HG03575 (cell line): ENCODE measurements at regions not wholly inside any gene's neighbourhood (a gene's known extent, or its start where the extent isn't known, plus 50 kb on each side); places are given as distances from the start of the nearest gene placed in this dataset.
"Not testable (repeated sequence)": the region's sequence is repeated elsewhere in the genome, so short reads cannot be mapped to it uniquely, and the experiment has no call there.

Experiments used
- ATAC-seq: cut with Tn5 transposase; IDR thresholded peaks from one replicate; pipeline ENCODE4 v1.9.1; 2021; ENCODE audit not compliant: unreplicated experiment, insufficient number of reproducible peaks, low FRiP score; ENCODE audit errors: extremely low read depth

DNA sequence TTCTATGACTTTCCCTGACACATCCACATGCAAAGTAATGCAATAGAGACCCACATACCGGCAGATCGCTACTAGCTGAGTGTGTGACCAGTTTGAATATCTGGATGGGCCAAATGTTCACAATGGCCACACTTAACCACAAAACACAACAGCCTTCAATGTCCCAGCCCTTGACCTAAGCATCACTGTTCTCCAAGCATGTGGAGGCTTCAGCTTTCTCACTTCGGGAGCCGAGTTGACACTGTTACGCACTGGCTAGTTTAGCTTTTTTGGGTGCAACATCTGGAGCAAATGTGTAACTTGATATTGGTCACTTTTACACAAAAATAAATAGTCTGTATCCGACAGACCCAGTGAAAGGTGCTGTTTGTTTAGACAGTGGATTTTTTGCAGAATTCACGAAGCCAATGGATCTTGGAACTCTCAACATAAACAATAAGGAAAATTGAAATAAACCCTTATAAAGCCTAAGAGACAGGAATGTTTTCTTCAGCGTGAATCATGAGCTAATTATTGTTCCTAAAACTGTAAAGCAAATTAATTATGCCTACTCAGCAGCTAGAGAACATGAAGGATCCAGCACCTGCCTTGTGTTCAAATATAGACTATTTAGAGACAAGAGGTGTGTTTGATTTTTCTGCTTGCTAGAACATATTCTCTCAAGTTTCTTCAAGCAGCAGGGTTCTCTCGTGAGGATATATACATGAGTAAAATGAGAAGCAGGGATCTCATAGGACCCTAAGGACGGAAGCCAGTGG, 117.6 kb upstream of the JCAD start:
- no peak for ATAC-seq

DNA sequence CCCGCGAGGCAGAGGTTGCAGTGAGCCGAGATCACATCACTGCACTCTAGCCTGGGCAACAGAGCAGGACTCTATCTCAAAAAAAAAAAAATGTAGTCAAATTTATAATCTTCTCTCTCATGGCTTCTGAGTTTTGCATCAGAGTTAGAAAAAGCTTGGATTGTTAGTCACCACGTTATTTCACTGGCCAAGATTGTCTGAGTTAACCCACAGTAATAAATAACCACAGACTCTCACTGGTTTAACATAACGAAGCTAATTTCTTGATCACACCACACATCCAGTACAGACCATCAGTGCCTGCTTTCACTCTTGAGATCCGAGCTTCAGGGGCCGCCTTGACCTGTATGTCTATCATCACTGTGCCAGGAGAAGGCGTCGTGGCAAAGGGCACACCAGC, 116.8 kb upstream of the JCAD start:
- ATAC-seq = no peak

DNA sequence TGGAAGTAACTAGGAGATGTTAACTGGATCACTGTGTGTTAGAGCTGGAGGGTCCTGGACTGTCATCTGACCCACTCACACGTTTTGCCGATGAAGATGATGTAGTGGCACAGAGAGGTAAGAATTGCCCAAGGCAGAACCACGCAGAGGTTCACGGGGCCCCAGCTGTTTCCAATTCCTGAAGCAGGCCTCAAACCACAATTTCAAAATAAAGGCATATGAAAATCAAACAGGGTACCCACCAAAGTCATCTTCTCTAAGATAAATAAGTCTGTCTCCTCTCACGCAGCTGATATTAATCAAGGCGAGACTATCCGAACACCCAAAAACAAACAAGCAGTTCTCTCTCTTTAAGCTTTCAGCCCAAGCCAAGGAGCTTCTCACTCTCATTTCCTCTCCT, 113.3 kb upstream of the JCAD start:
- ATAC-seq = no peak

DNA sequence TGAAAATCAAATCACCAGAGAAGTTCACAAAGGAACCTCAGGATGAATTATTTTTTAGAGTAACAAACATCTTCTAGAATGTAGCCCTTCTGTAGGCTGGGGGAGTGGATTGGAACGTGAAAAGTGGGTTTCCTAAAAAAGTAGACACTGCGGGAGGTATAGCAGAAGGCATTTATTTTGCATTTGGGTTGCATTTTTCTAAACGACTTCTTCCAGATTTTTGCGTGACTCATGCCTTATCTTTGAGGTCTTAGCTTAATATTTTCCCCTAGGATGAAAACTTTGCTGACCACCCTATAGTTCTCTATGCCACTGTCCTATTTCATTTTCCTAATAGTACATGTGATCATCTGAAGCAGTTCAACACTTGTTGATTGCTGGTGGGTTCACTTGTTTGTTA, 112.7 kb upstream of the JCAD start:
- ATAC-seq = no peak

DNA sequence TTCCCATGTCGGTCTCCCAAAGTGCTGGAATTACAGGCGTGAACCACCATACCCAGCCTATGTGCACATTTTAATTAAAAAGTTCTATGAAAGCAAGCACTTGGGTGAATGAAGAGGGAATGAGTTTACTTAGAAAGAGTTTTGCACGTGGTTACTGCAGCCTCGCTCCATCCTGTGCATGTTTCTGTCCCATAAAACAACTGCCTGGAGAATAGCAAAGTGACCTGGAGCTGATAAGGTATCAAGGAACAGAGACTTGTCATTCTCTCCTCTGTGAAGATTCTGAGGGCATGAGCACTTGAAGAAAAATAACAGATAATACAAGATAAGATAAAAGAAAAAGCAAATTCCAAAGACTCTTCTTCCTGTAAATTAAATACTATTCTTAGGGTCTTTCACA, 112.2 kb upstream of the JCAD start:
- ATAC-seq = no peak

DNA sequence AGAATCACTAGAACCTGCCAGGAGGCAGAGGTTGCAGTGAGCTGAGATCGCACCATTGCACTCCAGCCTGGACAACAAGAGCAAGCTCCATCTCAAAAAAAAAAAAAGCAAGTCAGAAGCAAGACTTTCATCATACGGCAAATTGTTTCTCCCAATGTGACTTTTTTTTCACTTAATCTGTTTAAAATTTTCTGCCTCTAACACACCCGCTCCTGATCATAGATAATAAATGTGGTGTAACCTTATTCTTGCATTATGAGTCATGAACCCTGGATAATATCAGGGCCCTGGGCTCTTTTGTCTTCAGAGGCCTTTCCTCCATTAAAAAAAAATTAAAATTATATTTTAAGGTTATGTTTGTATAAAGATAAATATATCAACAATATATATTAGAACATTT, 111.4 kb upstream of the JCAD start:
- no peak for ATAC-seq

DNA sequence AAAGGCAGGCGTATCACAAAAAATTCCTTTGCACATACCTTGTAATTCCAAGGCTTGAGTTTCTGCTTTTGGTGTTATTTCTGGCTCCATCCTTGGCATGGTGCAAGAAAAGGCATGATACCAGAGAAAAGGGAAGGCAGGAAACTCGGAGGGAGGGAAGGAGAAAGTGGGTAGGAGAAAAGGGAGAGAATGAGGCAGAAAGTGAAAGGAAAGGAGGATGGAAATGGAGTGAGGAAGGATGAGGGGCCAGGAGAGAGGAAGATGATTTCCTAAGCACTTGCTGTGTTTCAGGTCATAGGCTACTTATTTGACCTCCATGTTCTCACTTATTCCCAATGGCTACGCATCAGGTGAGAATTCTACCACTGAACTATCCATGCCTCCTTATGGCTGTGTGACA, 110.8 kb upstream of the JCAD start:
- no peak for ATAC-seq

DNA sequence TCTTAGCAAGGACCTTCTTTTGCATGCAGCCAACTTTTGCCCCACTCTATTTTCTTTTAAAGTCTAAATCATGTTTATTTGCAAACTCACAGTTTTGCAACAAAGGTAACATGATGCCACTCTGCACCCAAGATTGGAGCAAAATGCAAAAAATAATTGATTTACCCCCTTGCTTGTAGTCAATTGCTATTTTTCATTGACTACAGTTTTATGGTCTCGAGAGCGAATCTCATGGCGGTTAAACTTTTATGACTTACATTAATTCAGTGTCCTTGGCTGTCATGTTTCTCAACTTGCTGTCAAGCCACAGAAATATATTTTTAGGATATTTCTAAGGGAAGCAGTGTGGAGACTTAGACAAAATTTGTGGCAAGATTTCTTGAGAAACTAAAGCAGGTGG, 110.0 kb upstream of the JCAD start:
- ATAC-seq = no peak

DNA sequence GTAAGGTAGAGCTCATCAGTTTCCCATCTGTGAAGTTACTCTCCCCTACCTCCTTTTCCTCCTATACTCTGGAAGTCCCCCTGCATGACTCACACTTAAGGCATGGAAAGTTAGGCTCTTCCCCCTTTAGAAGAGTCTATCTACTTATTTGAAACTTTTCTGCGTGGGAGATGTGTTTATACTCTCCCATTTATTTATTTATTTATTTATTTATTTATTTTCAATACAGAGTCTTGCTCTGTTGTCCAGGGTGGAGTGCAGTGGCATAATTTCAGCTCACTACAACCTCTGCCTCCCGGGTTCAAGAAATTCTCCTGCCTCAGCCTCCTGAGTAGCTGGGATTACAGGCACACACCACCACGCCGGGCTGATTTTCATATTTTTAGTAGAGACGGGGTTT, 107.5 kb upstream of the JCAD start:
- no peak for ATAC-seq

DNA sequence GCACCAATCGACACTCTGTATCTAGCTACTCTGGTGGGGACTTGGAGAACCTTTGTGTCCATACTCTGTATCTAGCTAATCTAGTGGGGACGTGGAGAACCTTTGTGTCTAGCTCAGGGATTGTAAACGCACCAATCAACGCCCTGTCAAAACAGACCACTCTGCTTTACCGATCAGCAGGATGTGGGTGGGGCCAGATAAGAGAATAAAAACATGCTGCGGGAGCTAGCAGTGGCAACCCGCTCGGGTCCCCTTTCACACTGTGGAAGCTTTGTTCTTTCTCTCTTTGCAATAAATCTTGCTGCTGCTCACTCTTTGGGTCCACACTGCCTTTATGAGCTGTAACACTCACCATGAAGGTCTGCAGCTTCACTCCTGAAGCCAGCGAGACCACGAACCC, 104.0 kb upstream of the JCAD start:
- ATAC-seq = not testable (repeated sequence)

DNA sequence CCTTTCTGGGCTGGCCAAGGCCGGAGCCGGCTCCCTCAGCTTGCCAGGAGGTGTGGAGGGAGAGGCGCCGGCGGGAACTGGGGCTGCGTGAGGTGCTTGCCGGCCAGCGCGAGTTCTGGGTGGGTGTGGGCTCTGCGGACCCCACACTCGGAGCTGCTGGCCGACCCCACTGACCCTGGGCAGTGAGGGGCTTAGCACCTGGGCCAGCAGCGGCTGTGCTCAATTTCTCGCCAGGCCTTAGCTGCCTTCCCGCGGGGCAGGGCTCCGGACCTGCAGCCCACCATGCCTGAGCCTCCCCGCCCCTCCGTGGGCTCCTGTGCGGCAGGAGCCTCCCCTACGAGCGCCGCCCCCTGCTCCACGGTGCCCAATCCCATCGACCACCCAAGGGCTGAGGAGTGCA, 103.4 kb upstream of the JCAD start:
- ATAC-seq = not testable (repeated sequence)

DNA sequence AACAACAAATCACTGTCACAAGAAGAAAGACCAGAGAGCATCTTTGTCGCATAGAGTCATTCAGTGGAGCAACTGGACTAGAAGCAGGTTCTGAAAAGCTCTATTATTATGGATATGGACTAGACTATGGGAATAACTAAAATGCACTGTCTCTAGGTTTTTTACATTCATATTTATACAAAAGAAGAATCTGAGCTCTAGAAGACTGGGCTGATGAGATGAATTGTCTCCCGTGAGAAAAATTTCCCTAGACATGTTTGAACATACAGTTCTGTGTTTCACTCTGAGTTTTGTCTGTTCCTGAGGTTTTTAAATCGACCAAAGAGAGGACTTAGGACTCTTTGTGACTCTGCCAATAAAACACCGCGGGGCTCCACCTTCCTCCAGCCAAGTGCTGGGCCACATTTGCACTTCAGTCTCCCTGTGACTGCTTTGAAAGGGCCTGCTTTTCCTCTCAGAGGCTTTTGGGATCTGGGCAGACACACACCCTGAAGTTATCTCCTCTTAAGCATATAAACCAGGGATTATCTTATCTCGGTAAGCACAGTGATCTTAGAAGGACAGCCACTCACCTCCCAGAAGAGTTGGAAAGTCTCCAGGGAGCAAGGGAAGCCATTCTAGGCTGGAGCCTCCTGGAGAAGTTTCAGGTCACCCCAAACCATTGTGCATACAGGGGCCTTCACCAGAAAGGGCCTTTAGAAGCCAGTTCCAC, 101.0 kb upstream of the JCAD start:
- no peak for ATAC-seq

DNA sequence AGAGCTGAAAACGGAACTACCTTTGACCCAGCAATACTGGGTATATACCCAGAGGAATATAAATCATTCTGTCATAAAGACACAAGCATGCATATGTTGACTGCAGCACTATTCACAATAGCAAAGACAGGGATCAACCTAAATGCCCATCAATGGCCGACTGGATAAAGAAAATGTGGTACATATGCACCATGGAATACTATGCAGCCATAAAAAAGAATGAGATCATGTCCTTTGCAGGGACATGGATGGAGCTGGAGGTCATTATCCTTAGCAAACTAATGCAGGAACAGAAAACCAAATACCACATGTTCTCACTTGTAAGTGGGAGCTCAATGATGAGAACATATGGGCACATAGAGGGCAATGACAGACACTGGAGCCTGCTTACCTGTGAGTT, 100.2 kb upstream of the JCAD start:
- ATAC-seq = not testable (repeated sequence)

DNA sequence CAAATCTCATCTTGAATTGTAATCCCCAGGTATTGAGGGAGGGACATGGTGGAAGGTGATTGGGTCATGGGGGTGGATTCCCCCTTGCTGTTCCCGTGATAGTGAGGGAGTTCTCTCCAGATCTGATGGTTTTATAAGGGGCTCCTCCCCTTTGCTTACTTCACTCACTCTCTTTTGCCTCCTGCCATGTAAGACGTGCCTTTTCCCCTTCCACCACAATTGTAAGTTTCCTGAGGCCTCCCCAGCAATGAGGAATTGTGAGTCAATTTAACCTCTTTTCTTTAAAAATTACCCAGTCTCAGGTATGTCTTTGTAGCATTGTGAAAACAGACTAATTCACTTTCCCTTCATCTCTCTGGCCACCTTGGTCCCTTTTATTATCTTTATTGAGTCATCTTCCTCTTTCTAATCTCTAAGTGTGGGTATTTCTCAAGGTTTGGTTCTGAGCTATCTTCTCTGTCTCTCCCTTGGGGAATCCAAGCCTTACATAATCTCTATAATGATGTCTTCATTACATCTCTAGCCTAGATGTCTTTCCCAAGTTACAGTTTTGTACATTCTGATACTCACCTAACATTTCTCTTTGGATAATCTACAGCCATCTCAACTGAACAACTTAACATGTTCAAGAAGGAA, 99.1 kb upstream of the JCAD start:
- ATAC-seq = no peak

DNA sequence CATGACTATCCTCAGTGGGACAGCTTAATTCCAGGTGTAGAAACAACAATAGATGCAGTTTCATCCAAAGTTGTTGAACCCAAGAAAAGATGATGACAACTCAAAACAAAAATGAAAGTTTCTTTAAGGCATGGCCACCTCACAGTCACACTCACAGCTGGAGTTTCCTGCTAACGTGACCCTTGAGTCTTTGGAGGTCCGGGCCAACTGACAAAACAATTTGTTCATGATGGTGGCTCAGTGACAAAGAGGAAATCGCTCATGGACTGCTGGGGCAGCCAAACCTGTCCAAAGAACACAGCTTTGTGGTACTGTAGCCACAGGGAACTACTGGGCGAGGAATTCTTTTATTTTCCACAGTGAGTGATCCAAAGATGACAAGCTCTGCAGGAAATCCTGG, 96.0 kb upstream of the JCAD start:
- no peak for ATAC-seq

DNA sequence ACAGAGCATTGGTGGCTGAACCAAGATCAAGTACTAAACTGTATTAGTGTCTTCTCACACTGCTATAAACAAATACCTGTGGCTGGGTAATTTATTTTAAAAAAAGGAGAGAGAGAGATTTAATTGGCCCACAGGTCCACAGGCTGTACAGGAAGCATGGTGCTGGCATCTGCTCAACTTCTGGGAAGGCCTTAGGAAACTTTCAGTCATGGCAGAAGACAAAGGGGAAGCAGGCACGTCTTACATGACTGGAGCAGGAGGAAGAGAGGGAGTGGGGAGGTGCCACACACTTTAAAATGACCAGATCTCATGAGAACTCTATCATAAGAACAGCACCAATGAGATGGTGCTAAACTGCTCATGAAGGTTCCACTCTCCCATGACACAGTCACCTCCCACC, 95.2 kb upstream of the JCAD start:
- ATAC-seq = no peak

DNA sequence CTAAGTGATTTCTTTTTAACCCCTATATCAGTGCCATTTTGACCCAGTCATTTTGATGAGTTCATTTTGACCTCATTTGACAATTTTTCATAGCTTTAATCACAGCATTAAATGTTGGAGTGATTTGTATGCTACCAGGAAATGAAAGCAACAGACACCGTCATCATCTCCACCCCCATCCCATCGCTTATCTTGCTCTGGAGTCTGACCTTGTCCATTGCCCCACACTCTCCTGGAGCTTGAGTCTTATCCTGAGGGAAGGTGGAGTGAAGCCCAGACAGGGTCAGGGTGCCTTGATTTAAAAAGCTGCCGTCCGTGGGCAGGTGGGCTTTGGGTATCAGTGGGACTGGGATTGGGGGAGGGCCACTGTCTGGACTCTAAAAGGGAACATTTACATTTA, 94.7 kb upstream of the JCAD start:
- ATAC-seq = no peak

DNA sequence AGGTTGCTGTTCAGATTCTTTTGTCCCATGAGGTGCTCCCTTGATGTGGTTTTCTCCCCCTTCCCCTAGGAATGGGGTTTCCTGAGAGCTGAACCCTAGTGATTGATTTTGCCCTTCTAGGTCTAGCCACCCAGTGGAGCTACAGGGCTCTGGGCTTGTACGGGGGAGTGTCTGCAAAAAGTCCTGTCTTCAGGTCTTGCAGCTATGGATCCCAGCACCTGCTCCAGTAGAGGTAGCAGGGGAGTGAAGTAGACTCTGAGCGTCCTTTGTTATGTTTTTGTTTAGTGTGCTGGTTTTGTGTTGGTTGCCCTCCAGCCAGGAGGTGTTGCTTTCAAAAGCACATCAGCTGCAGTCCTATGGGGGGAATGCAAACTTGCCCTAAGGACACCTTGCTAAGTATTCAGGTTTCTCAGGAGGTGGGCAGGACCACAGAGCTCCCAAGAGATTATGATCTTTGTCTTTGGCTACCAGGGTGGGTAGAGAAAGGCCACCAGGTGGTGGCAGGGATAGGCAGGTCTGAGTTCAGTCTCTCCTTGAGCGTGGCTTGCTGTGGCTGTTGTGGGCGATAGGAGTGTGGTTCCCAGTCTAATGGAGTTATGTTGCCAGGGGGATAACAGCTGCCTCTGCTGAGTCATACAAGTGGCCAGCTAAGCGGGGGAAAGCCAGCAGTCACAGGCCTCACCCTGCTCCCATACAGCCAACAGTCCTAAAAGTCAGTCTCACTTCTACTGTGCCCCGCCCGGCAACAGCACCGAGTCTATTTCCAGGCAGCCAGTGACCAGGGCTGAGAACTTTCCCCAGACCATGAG, 92.4 kb upstream of the JCAD start:
- ATAC-seq = no peak

DNA sequence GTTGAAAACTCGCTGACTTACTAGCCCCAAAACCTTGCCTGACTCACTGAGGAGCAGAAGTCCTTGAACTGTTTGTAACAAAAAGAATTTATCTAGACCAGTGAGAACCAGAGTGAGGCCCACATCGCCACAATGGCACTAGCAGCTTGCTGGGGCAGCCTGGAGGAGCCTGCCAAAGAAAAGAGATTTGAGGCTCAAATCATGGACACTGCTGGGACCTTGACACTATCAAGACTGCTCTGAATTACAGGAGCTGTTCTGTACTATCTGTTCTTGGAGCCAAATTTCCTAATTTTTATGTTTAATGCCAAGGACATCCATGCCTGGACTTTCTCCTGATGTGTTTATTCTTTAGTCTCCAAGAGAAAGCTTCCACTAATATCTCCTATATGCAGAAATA, 82.0 kb upstream of the JCAD start:
- ATAC-seq = no peak
